B cell (primary cell): ENCODE measurements at regions not wholly inside any gene's neighbourhood (a gene's known extent, or its start where the extent isn't known, plus 50 kb on each side); places are given as distances from the start of the nearest gene placed in this dataset.

Experiments
- ATAC-seq: fragments of 200-7000 bp; cut with Tn5 transposase; one replicate; pipeline ENCODE4 v1.10.0; 2021; ENCODE audit warnings: low read depth, mild to moderate bottlenecking, moderate number of reproducible peaks, moderate library complexity
- CTCF ChIA-PET: fragments of 350-600 bp; sonication (Branson Sonifier 250); formaldehyde crosslinking; loops from one replicate; lab custom pipeline; 2021; ENCODE audit warnings: antibody characterized with exemption, inconsistent platforms; lab: Charles Lee
- POLR2A ChIA-PET: fragments of 350-600 bp; sonication (Branson Sonifier 250); formaldehyde crosslinking; loops from one replicate; lab custom pipeline; 2021; ENCODE audit warnings: antibody characterized with exemption; lab: Charles Lee
- DNase-seq: peaks from one replicate; pipeline ENCODE4 v3.0.0; 2013
- H2AFZ ChIP-seq: 2 replicates; pipeline ENCODE4 v1.6.1; 2012; ENCODE audit warnings: mild to moderate bottlenecking, low read depth, low read length; ENCODE audit not compliant: insufficient read depth, poor library complexity, severe bottlenecking
- H3K27ac ChIP-seq, 2 donors: 1 replicate in 1 of 2; 2 replicates in 1 of 2; pipeline ENCODE4 v1.5.1; 2012 to 2013; ENCODE audit warnings: low read length in 2 of 2, mild to moderate bottlenecking in 2 of 2, moderate library complexity in 1 of 2
- H3K27me3 ChIP-seq, 4 experiments: fragments of 200-600 bp in 1 of 4; sonication (generic) in 1 of 4; replicated peaks in 1 of 4; 1 replicate in 2 of 4; 2 replicates in 2 of 4; pipeline versions ENCODE4 v1.6.1 to v1.7.0; 2013 to 2016; ENCODE audit warnings: low read length in 3 of 4, mild to moderate bottlenecking in 2 of 4, mixed read lengths in 1 of 4, moderate library complexity in 1 of 4; ENCODE audit not compliant: insufficient read depth in 4 of 4, control insufficient read depth in 3 of 4; ENCODE audit errors: control extremely low read depth in 1 of 4
- H3K36me3 ChIP-seq, 2 experiments: replicated peaks in 1 of 2; 1 replicate in 1 of 2; 2 replicates in 1 of 2; pipeline versions ENCODE4 v1.6.1 to v1.7.1; 2013; ENCODE audit warnings: low read length in 1 of 2; ENCODE audit not compliant: insufficient read depth in 2 of 2, control insufficient read depth in 1 of 2; ENCODE audit errors: control extremely low read depth in 1 of 2, extremely low read depth in 1 of 2
- H3K4me1 ChIP-seq, 2 donors: fragments of 200-600 bp in 1 of 2; sonication (generic) in 1 of 2; 1 replicate in 1 of 2; 2 replicates in 1 of 2; pipeline versions ENCODE4 v1.5.1 to v1.6.1; 2013 to 2017; ENCODE audit warnings: low read length in 2 of 2; ENCODE audit not compliant: control insufficient read depth in 2 of 2, insufficient read depth in 2 of 2
- H3K4me2 ChIP-seq: replicated peaks from 2 replicates; pipeline ENCODE3; 2012; ENCODE audit warnings: mild to moderate bottlenecking, low read depth, low read length; ENCODE audit not compliant: poor library complexity, severe bottlenecking
- H3K4me3 ChIP-seq, 5 experiments: fragments of 200-600 bp in 1 of 5; sonication (generic) in 1 of 5; 1 replicate in 3 of 5; 2 replicates in 2 of 5; pipeline versions ENCODE4 v1.5.1 to v1.7.0; 2011 to 2016; ENCODE audit warnings: low read length in 4 of 5, mild to moderate bottlenecking in 4 of 5, low read depth in 2 of 5, control low read depth in 1 of 5, moderate library complexity in 1 of 5; ENCODE audit not compliant: insufficient read depth in 1 of 5; ENCODE audit errors: control extremely low read depth in 1 of 5, extremely low read depth in 1 of 5
- H3K79me2 ChIP-seq: fragments of 200-600 bp; sonication (generic); one replicate; pipeline ENCODE4 v1.6.0; 2016; ENCODE audit warnings: low read length; ENCODE audit not compliant: control insufficient read depth, insufficient read depth
- H3K9ac ChIP-seq: fragments of 200-600 bp; sonication (generic); 2 replicates; pipeline ENCODE4 v1.6.1; 2017; ENCODE audit warnings: mild to moderate bottlenecking, low read length, moderate library complexity
- H3K9me3 ChIP-seq, 3 donors: one replicate each; pipeline versions ENCODE4 v1.6.1 to v1.7.1; 2013; ENCODE audit warnings: low read length in 2 of 3; ENCODE audit not compliant: control insufficient read depth in 2 of 3, insufficient read depth in 1 of 3; ENCODE audit errors: control extremely low read depth in 1 of 3
- H4K20me1 ChIP-seq: 2 replicates; pipeline ENCODE4 v1.6.0; 2012; ENCODE audit warnings: mild to moderate bottlenecking, low read length; ENCODE audit not compliant: insufficient read depth, control insufficient read depth, poor library complexity, severe bottlenecking
- H3K27ac Mint-ChIP-seq: one replicate; pipeline ENCODE4 v1.8.0; 2021; ENCODE audit warnings: mixed read lengths
- H3K27me3 Mint-ChIP-seq: one replicate; pipeline ENCODE4 v1.8.0; 2021; ENCODE audit warnings: mixed read lengths
- H3K4me1 Mint-ChIP-seq: one replicate; pipeline ENCODE4 v1.8.0; 2021; ENCODE audit warnings: mixed read lengths
- H3K4me3 Mint-ChIP-seq: one replicate; pipeline ENCODE4 v1.8.0; 2021; ENCODE audit warnings: mixed read lengths
- H3K9me3 Mint-ChIP-seq: one replicate; pipeline ENCODE4 v1.8.0; 2022; ENCODE audit warnings: mixed read lengths; ENCODE audit not compliant: insufficient read depth
- CTCF ChIP-seq: fragments of 200-600 bp; IDR thresholded peaks from one replicate; pipeline ENCODE4 v1.8.0; 2022; ENCODE audit warnings: antibody characterized with exemption, mild to moderate bottlenecking
- EZH2 ChIP-seq: IDR thresholded peaks from 2 replicates; pipeline ENCODE4 v1.6.1; 2012; ENCODE audit warnings: borderline replicate concordance, low read depth, mild to moderate bottlenecking, moderate library complexity, low read length; ENCODE audit not compliant: insufficient read depth, poor library complexity, severe bottlenecking
- WGBS: methylation state at CpG from one replicate; pipeline ENCODE4 v1.1.5; 2013; ENCODE audit warnings: missing lambda C conversion rate; ENCODE audit not compliant: insufficient coverage; 5-methylcytosine and 5-hydroxymethylcytosine counted together
- intact Hi-C: fragments of 100-400 bp; cut with micrococcal nuclease; formaldehyde crosslinking; loops from one replicate; pipeline ENCODE4 v1.10.0; 2022

GRCh38 chr4:175559526-175559925 lies 252.5 kb downstream of the GPM6A start:
- Histone ChIP-seq H3K9me3 (no peaks in the 10 kb centered on the region), H3K9ac (no peak overlapping the region), H3K4me2 (no peak overlapping the region), H4K20me1 (no peaks in the 10 kb centered on the region), H3K79me2 (no peaks in the 10 kb centered on the region), H3K27ac (no peak overlapping the region), H3K36me3 (no peaks in the 10 kb centered on the region), H3K4me1 (no peaks in the 10 kb centered on the region), H3K27me3 (no peaks in the 10 kb centered on the region), H3K4me3 (no peak overlapping the region), H2AFZ (no peak overlapping the region)
- ChIA-PET CTCF (interaction anchor here (1.0 kb wide), 1 partner anchor 1485 kb away, joined by 3 read pairs; no protein-coding TSS in a partner anchor), POLR2A (no interaction called here)
- no peaks in the 10 kb centered on the region for H3K27me3 Mint-ChIP-seq
- H3K4me3 Mint-ChIP-seq: no peak overlapping the region
- peaks cover 4% of the 10 kb centered on the region for H3K4me1 Mint-ChIP-seq
- 100% methylated on average over 1 of the region's 2 CpGs for WGBS
- no peak for TF ChIP-seq CTCF
- TF ChIP-seq EZH2: no peak
- ATAC-seq (no peak), DNase-seq (no peak)
- no peak overlapping the region for H3K27ac Mint-ChIP-seq
- H3K9me3 Mint-ChIP-seq: no peaks in the 10 kb centered on the region
- intact Hi-C loops: no loop called here

- Mint-ChIP-seq H3K27ac (no peak overlapping the region), H3K27me3 (no peaks in the 10 kb centered on the region), H3K4me3 (no peak overlapping the region), H3K4me1 (peaks cover 4% of the 10 kb centered on the region), H3K9me3 (no peaks in the 10 kb centered on the region)
- no peak overlapping the region for H3K9ac ChIP-seq
- H3K27ac ChIP-seq: no peak overlapping the region
- no peaks in the 10 kb centered on the region for H3K79me2 ChIP-seq
- intact Hi-C loops: no loop called here
- H3K4me2 ChIP-seq: no peak overlapping the region
- peak; percentile 8 for DNase-seq
- TF ChIP-seq CTCF: no peak
- TF ChIP-seq EZH2: no peak
- CTCF ChIA-PET: no interaction called here
- no peaks in the 10 kb centered on the region for H3K27me3 ChIP-seq
- H4K20me1 ChIP-seq: no peaks in the 10 kb centered on the region
- no CpG with 5 or more reads among the region's 1 CpG for WGBS
- no peaks in the 10 kb centered on the region for H3K4me1 ChIP-seq
- H3K9me3 ChIP-seq: no peaks in the 10 kb centered on the region
- H2AFZ ChIP-seq: no peak overlapping the region
- no peaks in the 10 kb centered on the region for H3K36me3 ChIP-seq
- no peak overlapping the region for H3K4me3 ChIP-seq
- ATAC-seq: no peak
- POLR2A ChIA-PET: no interaction called here
Measured at GRCh38 chr4:175560604-175561003, 251.5 kb downstream of the GPM6A start.
